PC-9 (cell line): ENCODE measurements at regions not wholly inside any gene's neighbourhood (a gene's known extent, or its start where the extent isn't known, plus 50 kb on each side); places are given as distances from the start of the nearest gene placed in this dataset.

Source experiments
- BruUV-seq: library from RNA; stranded (reverse); fragments of 400-500 nt; replicated peaks from 2 replicates; lab custom pipeline; 2021; lab: Mats Ljungman, UMichigan
- CTCF ChIA-PET: fragments of 300-600 bp; sonication (Branson Sonifier 250); formaldehyde crosslinking; loops from one replicate; lab custom pipeline; 2022; ENCODE audit warnings: antibody characterized with exemption; lab: Charles Lee
- POLR2A ChIA-PET: fragments of 300-600 bp; sonication (Branson Sonifier 250); formaldehyde crosslinking; loops from one replicate; lab custom pipeline; 2022; ENCODE audit warnings: antibody characterized with exemption; ENCODE audit not compliant: unreplicated experiment; lab: Charles Lee
- DNase-seq, 2 experiments: peaks; one replicate each; pipeline versions ENCODE4 v3.0.0 to v3.0.0-alpha.2; 2015 to 2022; ENCODE audit warnings: mixed read lengths in 1 of 2
- H2AFZ ChIP-seq: fragments of 200-600 bp; sonication (generic); 2 replicates; pipeline ENCODE4 v1.8.1; 2017; ENCODE audit warnings: antibody characterized with exemption
- H3F3A ChIP-seq: fragments of 200-600 bp; sonication (generic); 2 replicates; pipeline ENCODE4 v1.8.1; 2017; ENCODE audit warnings: antibody characterized with exemption, mild to moderate bottlenecking, low read depth; ENCODE audit not compliant: insufficient read depth
- H3K27ac ChIP-seq: fragments of 200-600 bp; sonication (generic); 2 replicates; pipeline ENCODE4 v1.6.1; 2016; ENCODE audit warnings: mixed run types
- H3K27me3 ChIP-seq: fragments of 200-600 bp; sonication (generic); 2 replicates; pipeline ENCODE4 v1.6.1; 2016; ENCODE audit warnings: low read depth, mixed run types; ENCODE audit not compliant: insufficient read depth
- H3K36me3 ChIP-seq: fragments of 200-600 bp; sonication (generic); 2 replicates; pipeline ENCODE4 v1.6.1; 2016; ENCODE audit warnings: low read depth, mixed run types
- H3K4me1 ChIP-seq: fragments of 200-600 bp; sonication (generic); replicated peaks from 2 replicates; pipeline ENCODE4 v1.6.1; 2016; ENCODE audit warnings: mixed run types; ENCODE audit not compliant: insufficient read depth
- H3K4me2 ChIP-seq: fragments of 200-600 bp; sonication (generic); 2 replicates; pipeline ENCODE4 v1.6.1; 2017; ENCODE audit warnings: mixed run types
- H3K4me3 ChIP-seq: fragments of 200-600 bp; sonication (generic); 2 replicates; pipeline ENCODE4 v1.6.1; 2016; ENCODE audit warnings: mixed run types
- H3K79me2 ChIP-seq: fragments of 200-600 bp; sonication (generic); 2 replicates; pipeline ENCODE4 v1.6.1; 2017; ENCODE audit warnings: low read depth, mixed run types
- H3K9me2 ChIP-seq: fragments of 200-600 bp; sonication (generic); 2 replicates; pipeline ENCODE4 v1.8.1; 2017; ENCODE audit warnings: mild to moderate bottlenecking; ENCODE audit not compliant: insufficient read depth
- H3K9me3 ChIP-seq: fragments of 200-600 bp; sonication (generic); 2 replicates; pipeline ENCODE4 v1.8.1; 2016; ENCODE audit warnings: low read depth; ENCODE audit not compliant: insufficient read depth
- H4K20me1 ChIP-seq: fragments of 200-600 bp; sonication (generic); 2 replicates; pipeline ENCODE4 v1.8.1; 2017; ENCODE audit not compliant: insufficient read depth
- EZH2 ChIP-seq: fragments of 200-600 bp; sonication (generic); IDR thresholded peaks from 2 replicates; pipeline ENCODE4 v1.8.0; 2017; ENCODE audit warnings: antibody characterized with exemption, low read depth
- intact Hi-C: fragments of 100-400 bp; cut with micrococcal nuclease; formaldehyde crosslinking; loops from one replicate; pipeline ENCODE4 v1.10.0; 2022; ENCODE audit not compliant: unreplicated experiment
- TF ChIP-seq, protein P1 (sequence below): fragments of 200-600 bp; sonication (generic); conservative IDR thresholded peaks from 2 replicates; pipeline ENCODE4 v1.6.1; 2017; ENCODE audit warnings: mixed run types, antibody characterized with exemption, mild to moderate bottlenecking, moderate library complexity

GRCh38 chr13:103315711-103316110, 249.5 kb upstream of the SLC10A2 start:
- POLR2A ChIA-PET: no interaction called here
- intact Hi-C loops: no loop called here
- BruUV-seq: no TSS peak
- no peaks in the 10 kb centered on the region for H3K27me3 ChIP-seq
- no peaks in the 10 kb centered on the region for H3K4me1 ChIP-seq
- no peaks in the 10 kb centered on the region for H4K20me1 ChIP-seq
- H3K9me2 ChIP-seq: 0 out of 2 replicates have a peak, but pooled peaks cover 3% of the 10 kb centered on the region
- no peaks in the 10 kb centered on the region for H3F3A ChIP-seq
- DNase-seq: no peak
- H3K36me3 ChIP-seq: no peaks in the 10 kb centered on the region
- TF ChIP-seq, protein P1, sequence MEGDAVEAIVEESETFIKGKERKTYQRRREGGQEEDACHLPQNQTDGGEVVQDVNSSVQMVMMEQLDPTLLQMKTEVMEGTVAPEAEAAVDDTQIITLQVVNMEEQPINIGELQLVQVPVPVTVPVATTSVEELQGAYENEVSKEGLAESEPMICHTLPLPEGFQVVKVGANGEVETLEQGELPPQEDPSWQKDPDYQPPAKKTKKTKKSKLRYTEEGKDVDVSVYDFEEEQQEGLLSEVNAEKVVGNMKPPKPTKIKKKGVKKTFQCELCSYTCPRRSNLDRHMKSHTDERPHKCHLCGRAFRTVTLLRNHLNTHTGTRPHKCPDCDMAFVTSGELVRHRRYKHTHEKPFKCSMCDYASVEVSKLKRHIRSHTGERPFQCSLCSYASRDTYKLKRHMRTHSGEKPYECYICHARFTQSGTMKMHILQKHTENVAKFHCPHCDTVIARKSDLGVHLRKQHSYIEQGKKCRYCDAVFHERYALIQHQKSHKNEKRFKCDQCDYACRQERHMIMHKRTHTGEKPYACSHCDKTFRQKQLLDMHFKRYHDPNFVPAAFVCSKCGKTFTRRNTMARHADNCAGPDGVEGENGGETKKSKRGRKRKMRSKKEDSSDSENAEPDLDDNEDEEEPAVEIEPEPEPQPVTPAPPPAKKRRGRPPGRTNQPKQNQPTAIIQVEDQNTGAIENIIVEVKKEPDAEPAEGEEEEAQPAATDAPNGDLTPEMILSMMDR: no peak
- H2AFZ ChIP-seq: no peak overlapping the region
- H3K4me3 ChIP-seq: no peak overlapping the region
- CTCF ChIA-PET: no interaction called here
- H3K79me2 ChIP-seq: no peaks in the 10 kb centered on the region
- H3K4me2 ChIP-seq: no peak overlapping the region
- no peaks in the 10 kb centered on the region for H3K9me3 ChIP-seq
- H3K27ac ChIP-seq: no peak overlapping the region

GRCh38 chr13:103312467-103312866, 246.2 kb upstream of the SLC10A2 start:
- no peak for TF ChIP-seq EZH2
- TF ChIP-seq, protein P1: no peak
- no peak overlapping the region; the same call in 1 of the 2 replicates for H2AFZ ChIP-seq
- H3K36me3 ChIP-seq: no peaks in the 10 kb centered on the region
- ChIA-PET CTCF (no interaction called here), POLR2A (no interaction called here)
- no peak for DNase-seq
- H3K27ac ChIP-seq: no peak overlapping the region
- no peaks in the 10 kb centered on the region for H3F3A ChIP-seq
- H4K20me1 ChIP-seq: no peaks in the 10 kb centered on the region
- no peaks in the 10 kb centered on the region for H3K27me3 ChIP-seq
- peaks cover 3% of the 10 kb centered on the region; the same call in 1 of the 2 replicates for H3K9me2 ChIP-seq
- peaks cover 3% of the 10 kb centered on the region; the same call in 1 of the 2 replicates for H3K9me3 ChIP-seq
- intact Hi-C loops: no loop called here
- no peaks in the 10 kb centered on the region for H3K79me2 ChIP-seq
- BruUV-seq: no TSS peak
- no peak overlapping the region for H3K4me2 ChIP-seq
- H3K4me3 ChIP-seq: no peak overlapping the region
- no peaks in the 10 kb centered on the region for H3K4me1 ChIP-seq

GRCh38 chr13:103308667-103309066, 242.4 kb upstream of the SLC10A2 start:
- H3K4me3 ChIP-seq: no peak overlapping the region
- no peaks in the 10 kb centered on the region for H3K36me3 ChIP-seq
- ChIA-PET POLR2A (no interaction called here), CTCF (no interaction called here)
- H3K9me2 ChIP-seq: no peaks in the 10 kb centered on the region; the same call in 1 of the 2 replicates
- no peaks in the 10 kb centered on the region for H3F3A ChIP-seq
- H2AFZ ChIP-seq: no peak overlapping the region
- no peaks in the 10 kb centered on the region for H4K20me1 ChIP-seq
- BruUV-seq: no TSS peak
- no peaks in the 10 kb centered on the region for H3K27me3 ChIP-seq
- H3K4me2 ChIP-seq: no peak overlapping the region
- intact Hi-C loops: no loop called here
- no peaks in the 10 kb centered on the region for H3K79me2 ChIP-seq
- H3K27ac ChIP-seq: no peak overlapping the region
- no peak for DNase-seq
- peaks cover 6% of the 10 kb centered on the region; the same call in 1 of the 2 replicates for H3K9me3 ChIP-seq
- no peaks in the 10 kb centered on the region for H3K4me1 ChIP-seq
- TF ChIP-seq, protein P1: no peak
- TF ChIP-seq EZH2: no peak
